Activated CD8-positive, alpha-beta T cell treated with anti-CD3 and anti-CD28 coated beads for 36 hours (primary cell): ENCODE measurements at regions not wholly inside any gene's neighbourhood (a gene's known extent, or its start where the extent isn't known, plus 50 kb on each side); places are given as distances from the start of the nearest gene placed in this dataset.
A peak's percentile ranks its signal among the peaks of the same experiment; 100 is the strongest.

Experiments
- ATAC-seq: fragments of 200-7000 bp; cut with Tn5 transposase; one replicate; pipeline ENCODE4 v1.10.0; 2021; ENCODE audit warnings: mild to moderate bottlenecking, moderate library complexity
- CTCF ChIA-PET: fragments of 350-600 bp; sonication (Branson Sonifier 250); formaldehyde crosslinking; loops from one replicate; lab custom pipeline; 2021; ENCODE audit warnings: antibody characterized with exemption; lab: Charles Lee
- POLR2A ChIA-PET: fragments of 350-600 bp; sonication (Branson Sonifier 250); formaldehyde crosslinking; loops from one replicate; lab custom pipeline; 2021; ENCODE audit warnings: antibody characterized with exemption; lab: Charles Lee
- DNase-seq: peaks from one replicate; pipeline ENCODE4 v3.0.0-alpha.2; 2020
- H3K27ac Mint-ChIP-seq: one replicate; pipeline ENCODE4 v1.8.0; 2021; ENCODE audit warnings: mild to moderate bottlenecking, mixed read lengths
- H3K27me3 Mint-ChIP-seq: one replicate; pipeline ENCODE4 v1.8.0; 2021; ENCODE audit warnings: mixed read lengths
- H3K36me3 Mint-ChIP-seq: one replicate; pipeline ENCODE4 v1.8.0; 2021; ENCODE audit warnings: low read depth, mixed read lengths
- H3K4me1 Mint-ChIP-seq: one replicate; pipeline ENCODE4 v1.8.0; 2021; ENCODE audit warnings: low read depth, mixed read lengths
- H3K4me3 Mint-ChIP-seq: one replicate; pipeline ENCODE4 v1.8.0; 2021; ENCODE audit warnings: mild to moderate bottlenecking, moderate library complexity, mixed read lengths
- H3K9me3 Mint-ChIP-seq: one replicate; pipeline ENCODE4 v1.8.0; 2021; ENCODE audit warnings: mixed read lengths
- intact Hi-C: fragments of 100-400 bp; cut with micrococcal nuclease; formaldehyde crosslinking; loops from one replicate; pipeline ENCODE4 v1.10.0; 2022
- TF ChIP-seq, protein P1 (sequence below): fragments of 200-600 bp; IDR thresholded peaks from one replicate; pipeline ENCODE4 v1.8.0; 2022; ENCODE audit warnings: antibody characterized with exemption, mild to moderate bottlenecking

GRCh38 chr6:137706083-137706750, 160.8 kb upstream of the TNFAIP3 start:
- CTCF ChIA-PET, result interaction anchor here (0.7 to 3.9 kb wide), 17 partner anchors 9 to 403 kb away, joined by 3 to 48 read pairs (median 9); partner anchors contain the start of gene TNFAIP3
- Mint-ChIP-seq H3K27me3 (no peaks in the 10 kb centered on the region), H3K27ac (peak overlapping the region; percentile 44), H3K4me1 (peaks cover 67% of the 10 kb centered on the region), H3K4me3 (no peak overlapping the region), H3K36me3 (peaks cover 9% of the 10 kb centered on the region), H3K9me3 (no peaks in the 10 kb centered on the region)
- ATAC-seq (no peak), DNase-seq (no peak)
- POLR2A ChIA-PET, result interaction anchor here (0.9 to 1.4 kb wide), 3 partner anchors 10 to 166 kb away, joined by 3 to 6 read pairs (median 4); partner anchors contain the start of gene TNFAIP3
- intact Hi-C loops, result loop anchor here (2.0 to 5.0 kb wide), 2 partner anchors 235 to 401 kb away; partner anchors contain the start of gene PERP
- TF ChIP-seq, protein P1, sequence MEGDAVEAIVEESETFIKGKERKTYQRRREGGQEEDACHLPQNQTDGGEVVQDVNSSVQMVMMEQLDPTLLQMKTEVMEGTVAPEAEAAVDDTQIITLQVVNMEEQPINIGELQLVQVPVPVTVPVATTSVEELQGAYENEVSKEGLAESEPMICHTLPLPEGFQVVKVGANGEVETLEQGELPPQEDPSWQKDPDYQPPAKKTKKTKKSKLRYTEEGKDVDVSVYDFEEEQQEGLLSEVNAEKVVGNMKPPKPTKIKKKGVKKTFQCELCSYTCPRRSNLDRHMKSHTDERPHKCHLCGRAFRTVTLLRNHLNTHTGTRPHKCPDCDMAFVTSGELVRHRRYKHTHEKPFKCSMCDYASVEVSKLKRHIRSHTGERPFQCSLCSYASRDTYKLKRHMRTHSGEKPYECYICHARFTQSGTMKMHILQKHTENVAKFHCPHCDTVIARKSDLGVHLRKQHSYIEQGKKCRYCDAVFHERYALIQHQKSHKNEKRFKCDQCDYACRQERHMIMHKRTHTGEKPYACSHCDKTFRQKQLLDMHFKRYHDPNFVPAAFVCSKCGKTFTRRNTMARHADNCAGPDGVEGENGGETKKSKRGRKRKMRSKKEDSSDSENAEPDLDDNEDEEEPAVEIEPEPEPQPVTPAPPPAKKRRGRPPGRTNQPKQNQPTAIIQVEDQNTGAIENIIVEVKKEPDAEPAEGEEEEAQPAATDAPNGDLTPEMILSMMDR, result no peak

DNA sequence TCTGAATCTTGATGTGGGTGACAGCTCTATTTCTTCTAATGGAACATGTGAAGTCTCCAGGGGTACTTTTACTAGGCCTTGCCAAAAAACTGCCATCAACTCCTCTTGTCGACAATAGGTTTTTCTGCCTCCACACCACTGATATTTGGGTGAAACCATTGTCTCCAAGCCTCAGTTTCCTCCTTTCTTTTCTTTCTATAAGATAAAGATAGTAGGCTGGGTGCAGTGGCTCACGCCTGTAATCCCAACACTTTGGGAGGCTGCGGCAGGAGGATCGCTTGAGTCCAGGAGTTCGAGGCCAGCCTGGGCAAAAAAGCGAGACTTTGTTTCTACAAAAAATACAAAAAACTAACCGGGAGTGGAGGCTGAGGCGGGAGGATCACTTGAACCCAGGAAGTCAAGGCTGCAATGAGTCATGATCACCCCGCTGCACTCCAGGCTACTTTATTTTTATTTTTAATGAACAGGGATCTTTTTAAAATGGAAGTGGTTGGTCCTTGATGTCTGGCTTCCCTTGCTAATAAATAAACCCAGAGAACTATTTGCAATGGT, 159.9 kb upstream of the TNFAIP3 start:
- Mint-ChIP-seq H3K27me3 (no peaks in the 10 kb centered on the region), H3K27ac (peak overlapping the region; percentile 89), H3K36me3 (peaks cover 9% of the 10 kb centered on the region), H3K4me1 (peaks cover 65% of the 10 kb centered on the region), H3K9me3 (peaks cover 3% of the 10 kb centered on the region), H3K4me3 (peak overlapping the region; percentile 67)
- POLR2A ChIA-PET, result interaction anchor here (0.6 to 3.5 kb wide), 9 partner anchors 9 to 168 kb away, joined by 3 to 44 read pairs (median 4); partner anchors contain the start of gene TNFAIP3
- ATAC-seq (no peak), DNase-seq (no peak)
- intact Hi-C loops, result loop anchor here (1.0 to 5.0 kb wide), 3 partner anchors 234 to 400 kb away; partner anchors contain the start of gene PERP
- CTCF ChIA-PET, result interaction anchor here (0.7 to 6.6 kb wide), 34 partner anchors 10 to 402 kb away, joined by 3 to 56 read pairs (median 6); partner anchors contain the start of gene TNFAIP3
- TF ChIP-seq, protein P1, result no peak

- ATAC-seq, result peak; percentile 67
- peak overlapping the region; percentile 67 for H3K4me3 Mint-ChIP-seq
- CTCF ChIA-PET, result interaction anchor here (0.7 to 6.6 kb wide), 47 partner anchors 9 to 399 kb away, joined by 3 to 56 read pairs (median 5); partner anchors contain the start of gene TNFAIP3
- peaks cover 65% of the 10 kb centered on the region for H3K4me1 Mint-ChIP-seq
- TF ChIP-seq, protein P1, result peak; percentile 77
- POLR2A ChIA-PET, result interaction anchor here (0.6 to 3.5 kb wide), 8 partner anchors 15 to 236 kb away, joined by 3 to 44 read pairs (median 3); partner anchors contain the start of gene TNFAIP3
- H3K27me3 Mint-ChIP-seq, result no peaks in the 10 kb centered on the region
- H3K36me3 Mint-ChIP-seq, result peaks cover 9% of the 10 kb centered on the region
- intact Hi-C loops, result loop anchor here (1.0 to 5.0 kb wide), 5 partner anchors 83 to 400 kb away; partner anchors contain the start of gene PERP
- H3K9me3 Mint-ChIP-seq, result peaks cover 3% of the 10 kb centered on the region
- DNase-seq, result peak; percentile 89
- H3K27ac Mint-ChIP-seq, result peak overlapping the region; percentile 89
Measured at GRCh38 chr6:137707590-137708360, 159.3 kb upstream of the TNFAIP3 start.

GRCh38 chr6:137708481-137708880, 158.6 kb upstream of the TNFAIP3 start:
- ATAC-seq (no peak), DNase-seq (no peak)
- CTCF ChIA-PET, result interaction anchor here (0.7 to 6.6 kb wide), 48 partner anchors 8 to 398 kb away, joined by 3 to 56 read pairs (median 5); partner anchors contain the start of gene TNFAIP3
- H3K27ac Mint-ChIP-seq, result peak overlapping the region; percentile 89
- H3K9me3 Mint-ChIP-seq, result peaks cover 3% of the 10 kb centered on the region
- H3K27me3 Mint-ChIP-seq, result no peaks in the 10 kb centered on the region
- POLR2A ChIA-PET, result interaction anchor here (0.8 to 3.5 kb wide), 7 partner anchors 14 to 236 kb away, joined by 3 to 44 read pairs (median 3); partner anchors contain the start of gene TNFAIP3
- peak overlapping the region; percentile 67 for H3K4me3 Mint-ChIP-seq
- TF ChIP-seq, protein P1, result no peak
- H3K36me3 Mint-ChIP-seq, result peaks cover 9% of the 10 kb centered on the region
- intact Hi-C loops, result loop anchor here (1.0 to 5.0 kb wide), 3 partner anchors 82 to 399 kb away; partner anchors contain the start of gene PERP
- H3K4me1 Mint-ChIP-seq, result peaks cover 65% of the 10 kb centered on the region
